CD14-positive monocyte (primary cell): ENCODE measurements at regions not wholly inside any gene's neighbourhood (a gene's known extent, or its start where the extent isn't known, plus 50 kb on each side); places are given as distances from the start of the nearest gene placed in this dataset.

Experiments
- DNase-seq, 3 donors: peaks; one replicate each; pipeline ENCODE4 v3.0.0-alpha.2; 2011 to 2022
- H2AFZ ChIP-seq: 2 replicates; pipeline ENCODE4 v1.6.0; 2012; ENCODE audit warnings: mild to moderate bottlenecking, low read depth, low read length, inconsistent platforms; ENCODE audit not compliant: insufficient read depth, poor library complexity, severe bottlenecking
- H3K27ac ChIP-seq, 2 donors: 1 replicate in 1 of 2; 2 replicates in 1 of 2; pipeline ENCODE4 v1.5.1; 2012 to 2013; ENCODE audit warnings: low read length in 2 of 2, control low read depth in 1 of 2, inconsistent platforms in 1 of 2, low read depth in 1 of 2, mild to moderate bottlenecking in 1 of 2
- H3K27me3 ChIP-seq, 2 donors: one replicate each; pipeline versions ENCODE4 v1.6.0 to v1.6.1; 2011 to 2013; ENCODE audit warnings: low read length in 2 of 2; ENCODE audit not compliant: control insufficient read depth in 2 of 2, insufficient read depth in 2 of 2
- H3K36me3 ChIP-seq, 2 donors: replicated peaks in 1 of 2; 1 replicate in 1 of 2; 2 replicates in 1 of 2; pipeline versions ENCODE4 v1.5.1 to v1.6.1; 2012 to 2013; ENCODE audit warnings: low read length in 2 of 2, control low read depth in 1 of 2, inconsistent platforms in 1 of 2, mild to moderate bottlenecking in 1 of 2; ENCODE audit not compliant: insufficient read depth in 2 of 2, control insufficient read depth in 1 of 2
- H3K4me1 ChIP-seq, 2 donors: 1 replicate in 1 of 2; 2 replicates in 1 of 2; pipeline versions ENCODE4 v1.5.1 to v1.6.1; 2012 to 2013; ENCODE audit warnings: low read length in 2 of 2, control low read depth in 1 of 2, inconsistent platforms in 1 of 2, mild to moderate bottlenecking in 1 of 2, moderate library complexity in 1 of 2; ENCODE audit not compliant: insufficient read depth in 2 of 2, control insufficient read depth in 1 of 2
- H3K4me2 ChIP-seq: replicated peaks from 2 replicates; pipeline ENCODE3; 2012; ENCODE audit warnings: low read length, moderate library complexity, mild to moderate bottlenecking; ENCODE audit not compliant: poor library complexity, severe bottlenecking; ENCODE audit errors: extremely low read depth
- H3K4me3 ChIP-seq, 3 experiments: fragments of 200-600 bp in 1 of 3; sonication (generic) in 1 of 3; replicated peaks in 1 of 3; 1 replicate in 2 of 3; 2 replicates in 1 of 3; pipeline ENCODE4 v1.5.1; 2011 to 2013; ENCODE audit warnings: low read length in 3 of 3, mild to moderate bottlenecking in 3 of 3, control low read depth in 2 of 3, low read depth in 2 of 3, inconsistent platforms in 1 of 3, moderate library complexity in 1 of 3
- H3K79me2 ChIP-seq: 2 replicates; pipeline ENCODE4 v1.6.0; 2012; ENCODE audit warnings: mild to moderate bottlenecking, control low read depth, inconsistent platforms, low read length, moderate library complexity; ENCODE audit not compliant: insufficient read depth
- H3K9ac ChIP-seq: 2 replicates; pipeline ENCODE4 v1.6.0; 2017; ENCODE audit warnings: low read length, mild to moderate bottlenecking; ENCODE audit not compliant: insufficient read depth, poor library complexity, severe bottlenecking
- H3K9me3 ChIP-seq, 2 donors: replicated peaks in 1 of 2; 1 replicate in 1 of 2; 2 replicates in 1 of 2; pipeline versions ENCODE4 v1.5.1 to v1.6.1; 2012 to 2013; ENCODE audit warnings: low read length in 2 of 2, control low read depth in 1 of 2; ENCODE audit not compliant: control insufficient read depth in 1 of 2, insufficient read depth in 1 of 2
- H4K20me1 ChIP-seq: 2 replicates; pipeline ENCODE4 v1.6.0; 2012; ENCODE audit warnings: mild to moderate bottlenecking, low read length, control low read depth, moderate library complexity; ENCODE audit not compliant: insufficient read depth
- H3K27ac Mint-ChIP-seq, 7 donors: one replicate each; pipeline ENCODE4 v1.8.0; 2020; ENCODE audit warnings: mild to moderate bottlenecking in 7 of 7, mixed read lengths in 7 of 7, moderate library complexity in 6 of 7, inconsistent platforms in 2 of 7
- H3K27me3 Mint-ChIP-seq, 3 donors: one replicate each; pipeline ENCODE4 v1.8.0; 2021 to 2022; ENCODE audit warnings: low read depth in 3 of 3, mild to moderate bottlenecking in 3 of 3, mixed read lengths in 3 of 3, moderate library complexity in 3 of 3, inconsistent platforms in 1 of 3
- H3K36me3 Mint-ChIP-seq, 2 donors: one replicate each; pipeline ENCODE4 v1.8.0; 2020; ENCODE audit warnings: mixed read lengths in 2 of 2, inconsistent platforms in 1 of 2, mild to moderate bottlenecking in 1 of 2
- H3K4me1 Mint-ChIP-seq: one replicate; pipeline ENCODE4 v1.8.0; 2020; ENCODE audit warnings: mild to moderate bottlenecking, mixed read lengths
- H3K4me3 Mint-ChIP-seq, 2 donors: one replicate each; pipeline ENCODE4 v1.8.0; 2020; ENCODE audit warnings: mild to moderate bottlenecking in 2 of 2, mixed read lengths in 2 of 2, moderate library complexity in 1 of 2
- H3K9me3 Mint-ChIP-seq, 7 donors: one replicate each; pipeline ENCODE4 v1.8.0; 2020 to 2022; ENCODE audit warnings: mixed read lengths in 7 of 7, mild to moderate bottlenecking in 6 of 7, moderate library complexity in 6 of 7, inconsistent platforms in 2 of 7
- WGBS: methylation state at CpG from one replicate; pipeline ENCODE4 v1.1.5; 2013; ENCODE audit warnings: missing lambda C conversion rate; ENCODE audit not compliant: insufficient coverage; 5-methylcytosine and 5-hydroxymethylcytosine counted together
- intact Hi-C, 2 donors: fragments of 100-400 bp; cut with micrococcal nuclease; formaldehyde crosslinking; loops; one replicate each; pipeline versions ENCODE4 v1.15.0 to v1.15.1; 2023
- TF ChIP-seq, protein P1 (sequence below): fragments of 200-600 bp; IDR thresholded peaks from one replicate; pipeline ENCODE4 v1.8.0; 2022; ENCODE audit warnings: antibody characterized with exemption, mild to moderate bottlenecking

DNA sequence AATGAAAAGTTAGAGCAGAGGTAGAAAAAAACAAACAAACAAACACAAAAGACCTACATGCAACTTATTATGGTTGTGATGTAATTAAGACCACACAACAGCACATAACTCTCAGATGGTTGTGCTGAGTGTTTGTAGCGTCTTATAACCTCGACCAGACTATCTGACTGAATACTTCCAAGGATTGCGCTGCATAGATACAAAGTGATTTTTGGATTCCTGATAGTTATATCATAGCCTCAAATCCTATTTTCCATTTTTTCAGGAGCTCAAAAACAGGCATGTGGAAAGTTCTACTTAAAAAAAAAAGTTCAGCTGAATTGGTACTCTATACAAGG, 236.1 kb downstream of the SPRY1 start:
- no peak overlapping the region for H3K4me3 Mint-ChIP-seq
- no peak overlapping the region for H3K27ac Mint-ChIP-seq
- Histone ChIP-seq H3K79me2 (no peaks in the 10 kb centered on the region), H3K36me3 (no peaks in the 10 kb centered on the region), H4K20me1 (no peaks in the 10 kb centered on the region), H3K27ac (no peak overlapping the region), H3K9ac (no peak overlapping the region), H3K4me2 (no peak overlapping the region), H3K9me3 (no peaks in the 10 kb centered on the region), H3K4me1 (no peaks in the 10 kb centered on the region), H3K4me3 (no peak overlapping the region), H3K27me3 (peaks cover 0 to 2% of the 10 kb centered on the region in 2 donors), H2AFZ (no peak overlapping the region)
- WGBS, result no CpG with 5 or more reads among the region's 3 CpGs
- no peak for DNase-seq
- TF ChIP-seq, protein P1, sequence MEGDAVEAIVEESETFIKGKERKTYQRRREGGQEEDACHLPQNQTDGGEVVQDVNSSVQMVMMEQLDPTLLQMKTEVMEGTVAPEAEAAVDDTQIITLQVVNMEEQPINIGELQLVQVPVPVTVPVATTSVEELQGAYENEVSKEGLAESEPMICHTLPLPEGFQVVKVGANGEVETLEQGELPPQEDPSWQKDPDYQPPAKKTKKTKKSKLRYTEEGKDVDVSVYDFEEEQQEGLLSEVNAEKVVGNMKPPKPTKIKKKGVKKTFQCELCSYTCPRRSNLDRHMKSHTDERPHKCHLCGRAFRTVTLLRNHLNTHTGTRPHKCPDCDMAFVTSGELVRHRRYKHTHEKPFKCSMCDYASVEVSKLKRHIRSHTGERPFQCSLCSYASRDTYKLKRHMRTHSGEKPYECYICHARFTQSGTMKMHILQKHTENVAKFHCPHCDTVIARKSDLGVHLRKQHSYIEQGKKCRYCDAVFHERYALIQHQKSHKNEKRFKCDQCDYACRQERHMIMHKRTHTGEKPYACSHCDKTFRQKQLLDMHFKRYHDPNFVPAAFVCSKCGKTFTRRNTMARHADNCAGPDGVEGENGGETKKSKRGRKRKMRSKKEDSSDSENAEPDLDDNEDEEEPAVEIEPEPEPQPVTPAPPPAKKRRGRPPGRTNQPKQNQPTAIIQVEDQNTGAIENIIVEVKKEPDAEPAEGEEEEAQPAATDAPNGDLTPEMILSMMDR, result no peak
- peaks cover 1 to 8% (median 5%) of the 10 kb centered on the region in 3 donors for H3K27me3 Mint-ChIP-seq
- peaks cover 2% of the 10 kb centered on the region for H3K4me1 Mint-ChIP-seq
- peaks cover 5 to 18% (median 15%) of the 10 kb centered on the region in 7 donors for H3K9me3 Mint-ChIP-seq
- H3K36me3 Mint-ChIP-seq, result no peaks in the 10 kb centered on the region
- intact Hi-C loops, result no loop called here

DNA sequence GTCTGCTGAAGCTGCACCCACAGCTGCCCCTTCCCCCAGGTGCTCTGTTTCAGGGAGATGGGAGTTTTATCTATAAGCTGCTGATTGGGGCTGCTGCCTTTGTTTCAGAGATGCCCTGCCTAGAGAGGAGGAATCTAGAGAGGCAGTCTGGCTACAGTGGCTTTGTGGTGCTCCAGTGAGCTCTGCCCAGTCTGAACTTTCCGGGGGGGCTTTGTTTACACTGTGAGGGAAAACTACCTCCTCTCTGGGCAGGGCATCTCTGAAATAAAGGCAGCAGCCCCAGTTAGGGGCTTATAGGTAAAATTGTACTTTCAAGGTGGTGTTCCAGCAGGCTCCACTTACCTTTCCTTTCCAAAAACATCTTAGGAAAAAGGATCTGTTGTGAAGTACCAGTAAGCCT, 242.2 kb downstream of the SPRY1 start:
- Mint-ChIP-seq H3K27ac (no peak overlapping the region), H3K4me3 (no peak overlapping the region), H3K9me3 (peaks cover 6 to 20% (median 13%) of the 10 kb centered on the region in 7 donors), H3K4me1 (no peaks in the 10 kb centered on the region), H3K27me3 (peaks cover 0 to 6% (median 3%) of the 10 kb centered on the region in 3 donors), H3K36me3 (no peaks in the 10 kb centered on the region)
- Histone ChIP-seq H3K36me3 (no peaks in the 10 kb centered on the region), H2AFZ (no peak overlapping the region), H3K9ac (no peak overlapping the region), H3K9me3 (no peaks in the 10 kb centered on the region), H3K27me3 (no peaks in the 10 kb centered on the region), H3K4me2 (no peak overlapping the region), H3K4me3 (no peak overlapping the region), H4K20me1 (no peaks in the 10 kb centered on the region), H3K4me1 (no peaks in the 10 kb centered on the region), H3K27ac (no peak overlapping the region), H3K79me2 (no peaks in the 10 kb centered on the region)
- no CpG with 5 or more reads among the region's 1 CpG for WGBS
- TF ChIP-seq, protein P1, result no peak
- intact Hi-C loops, result no loop called here
- no peak for DNase-seq
